GM12873 (cell line): ENCODE measurements at regions not wholly inside any gene's neighbourhood (a gene's known extent, or its start where the extent isn't known, plus 50 kb on each side); places are given as distances from the start of the nearest gene placed in this dataset.

ENCODE experiments used
- TF ChIP-seq, protein P1 (sequence below): IDR thresholded peaks from 2 replicates; pipeline ENCODE4 v1.5.1; 2012; ENCODE audit warnings: low read depth, mild to moderate bottlenecking, moderate library complexity, low read length, control low read depth; ENCODE audit not compliant: insufficient read depth; ENCODE audit errors: missing control alignments

GRCh38 chr11:109963101-109963500 lies 130.1 kb upstream of the ZC3H12C start:
- TF ChIP-seq, protein P1, sequence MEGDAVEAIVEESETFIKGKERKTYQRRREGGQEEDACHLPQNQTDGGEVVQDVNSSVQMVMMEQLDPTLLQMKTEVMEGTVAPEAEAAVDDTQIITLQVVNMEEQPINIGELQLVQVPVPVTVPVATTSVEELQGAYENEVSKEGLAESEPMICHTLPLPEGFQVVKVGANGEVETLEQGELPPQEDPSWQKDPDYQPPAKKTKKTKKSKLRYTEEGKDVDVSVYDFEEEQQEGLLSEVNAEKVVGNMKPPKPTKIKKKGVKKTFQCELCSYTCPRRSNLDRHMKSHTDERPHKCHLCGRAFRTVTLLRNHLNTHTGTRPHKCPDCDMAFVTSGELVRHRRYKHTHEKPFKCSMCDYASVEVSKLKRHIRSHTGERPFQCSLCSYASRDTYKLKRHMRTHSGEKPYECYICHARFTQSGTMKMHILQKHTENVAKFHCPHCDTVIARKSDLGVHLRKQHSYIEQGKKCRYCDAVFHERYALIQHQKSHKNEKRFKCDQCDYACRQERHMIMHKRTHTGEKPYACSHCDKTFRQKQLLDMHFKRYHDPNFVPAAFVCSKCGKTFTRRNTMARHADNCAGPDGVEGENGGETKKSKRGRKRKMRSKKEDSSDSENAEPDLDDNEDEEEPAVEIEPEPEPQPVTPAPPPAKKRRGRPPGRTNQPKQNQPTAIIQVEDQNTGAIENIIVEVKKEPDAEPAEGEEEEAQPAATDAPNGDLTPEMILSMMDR = no peak

GRCh38 chr11:109964487-109964886 lies 128.7 kb upstream of the ZC3H12C start:
- TF ChIP-seq, protein P1 = no peak

- TF ChIP-seq, protein P1 = no peak
Measured at GRCh38 chr11:109968299-109968698, 124.9 kb upstream of the ZC3H12C start.

- TF ChIP-seq, protein P1 = no peak
Measured at GRCh38 chr11:109968781-109969180, 124.4 kb upstream of the ZC3H12C start.

GRCh38 chr11:109970516-109971183 lies 122.5 kb upstream of the ZC3H12C start:
- TF ChIP-seq, protein P1 = no peak

DNA sequence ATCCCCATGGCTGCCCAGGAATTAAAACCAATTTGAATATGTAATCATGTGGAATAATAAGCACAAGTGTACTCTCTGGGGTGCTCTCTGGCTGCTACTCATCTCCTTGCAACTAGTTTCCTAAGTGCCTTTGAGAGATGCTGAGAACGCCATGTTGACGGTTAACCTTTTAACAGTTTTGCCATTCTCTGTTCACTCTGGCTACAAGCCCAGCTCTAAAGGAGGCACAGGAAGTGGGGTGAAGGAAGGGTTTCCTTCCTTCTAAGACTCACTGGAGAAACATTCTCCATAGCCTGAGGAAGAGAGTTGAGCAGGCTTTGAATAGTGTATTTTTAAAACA lies 122.0 kb upstream of the ZC3H12C start:
- TF ChIP-seq, protein P1 = no peak

DNA sequence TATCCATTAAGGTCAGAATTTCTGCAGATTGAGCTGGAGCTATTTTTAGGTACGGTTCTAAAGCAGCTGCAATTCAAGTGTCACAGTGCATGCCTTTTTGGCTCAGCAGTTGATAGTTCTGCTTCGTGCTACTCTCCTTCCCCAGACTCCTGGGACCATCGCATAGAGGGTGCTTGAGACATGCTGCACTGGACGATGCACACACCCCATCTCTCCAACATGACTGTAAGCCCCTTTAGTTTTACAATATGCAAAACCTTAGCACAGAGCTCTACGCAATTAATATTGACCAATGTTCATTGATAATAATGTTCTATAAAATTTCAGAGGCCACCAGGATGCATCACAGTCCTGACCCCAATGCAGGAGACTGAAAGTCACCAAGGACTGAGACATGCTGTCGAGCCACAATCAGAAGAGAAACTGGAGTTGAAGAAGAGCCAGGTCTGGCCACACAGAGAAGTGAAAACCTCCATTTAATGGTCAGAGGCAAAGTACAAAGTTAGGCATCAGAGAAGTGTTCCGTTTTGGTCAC lies 120.9 kb upstream of the ZC3H12C start:
- TF ChIP-seq, protein P1 = no peak
